ENCODE measurements at regions not wholly inside any gene's neighbourhood (a gene's known extent, or its start where the extent isn't known, plus 50 kb on each side); places are given as distances from the start of the nearest gene placed in this dataset.

- Histone ChIP-seq H3K18ac (ENCODE audit: low read depth, low read length) (no peak overlapping the region), H4K5ac (ENCODE audit: low read depth, low read length) (no peak overlapping the region), H3K4me1 (ENCODE audit: control insufficient read depth, insufficient read depth, low read length) (no peaks in the 10 kb centered on the region), H3K23ac (ENCODE audit: low read depth, low read length) (no peak overlapping the region), H3K36me3 (ENCODE audit: control insufficient read depth, insufficient read depth, low read length) (no peaks in the 10 kb centered on the region), H2BK120ac (ENCODE audit: low read depth, low read length) (no peak overlapping the region), H2BK15ac (ENCODE audit: low read depth, low read length) (no peak overlapping the region), H3K4me3 (ENCODE audit: insufficient read depth, low read depth, low read length) (no peak overlapping the region), H3K14ac (replicated peaks; ENCODE audit: low read depth, low read length) (no peak overlapping the region), H2AK9ac (replicated peaks; ENCODE audit: low read depth, low read length, poor library complexity) (no peak overlapping the region), H4K8ac (ENCODE audit: low read depth in 2 of 2, low read length in 2 of 2) (no peak overlapping the region), H3K79me1 (ENCODE audit: low read depth in 1 of 2, low read length in 2 of 2) (no peaks in the 10 kb centered on the region), H2BK5ac (ENCODE audit: low read depth, low read length, poor library complexity, severe bottlenecking) (no peak overlapping the region), H2BK20ac (ENCODE audit: low read depth, low read length) (no peak overlapping the region), H3K9ac (ENCODE audit: low read depth, low read length) (no peak overlapping the region), H3K27me3 (ENCODE audit: control insufficient read depth, insufficient read depth, low read length) (no peaks in the 10 kb centered on the region), H3K9me3 (ENCODE audit: control insufficient read depth, insufficient read depth, low read length) (no peaks in the 10 kb centered on the region), H2AFZ (replicated peaks; ENCODE audit: low read length, poor library complexity) (no peak overlapping the region), H3K27ac (ENCODE audit: insufficient read depth, low read length) (no peak overlapping the region), H4K91ac (ENCODE audit: insufficient read depth, low read depth, low read length) (no peak overlapping the region), H3K9me1 (ENCODE audit: insufficient read depth, low read length) (no peaks in the 10 kb centered on the region), H3K4ac (ENCODE audit: low read depth, low read length) (no peak overlapping the region), H2AK5ac (ENCODE audit: low read depth, low read length) (no peak overlapping the region), H3K4me2 (ENCODE audit: low read depth, low read length) (no peak overlapping the region), H4K20me1 (ENCODE audit: insufficient read depth, low read length) (no peaks in the 10 kb centered on the region), H3K56ac (ENCODE audit: extremely low read depth, insufficient read depth, low read length) (no peak overlapping the region)
- DNase-seq (no peak), ATAC-seq (ENCODE audit: low read depth) (no peak)
- ChIA-PET CTCF (no interaction called here), POLR2A (ENCODE audit: unreplicated experiment) (no interaction called here)
- no CpG with 5 or more reads among the region's 1 CpG for WGBS, 2 experiments (ENCODE audit: extremely low coverage in 2 of 2, insufficient read length in 1 of 2)
- dilution Hi-C loops (cut with HindIII; ENCODE audit: low sequenced_read_pairs, unreplicated experiment) (no loop called here), intact Hi-C loops (cut with micrococcal nuclease) (no loop called here), in situ Hi-C loops (cut with MboI; ENCODE audit: low sequenced_read_pairs) (no loop called here)
- TF ChIP-seq MXI1 (IDR thresholded peaks at IDR 0.05; ENCODE audit: borderline replicate concordance, low read depth, low read length), result no peak
- TF ChIP-seq RAD21 (IDR thresholded peaks at IDR 0.05; ENCODE audit: low read length), result no peak
- TF ChIP-seq CHD1 (IDR thresholded peaks at IDR 0.05; ENCODE audit: low read depth, low read length), result no peak
- no peak for TF ChIP-seq POLR2A (IDR thresholded peaks at IDR 0.05; ENCODE audit: low read depth, low read length)
- no peak for TF ChIP-seq USF2 (IDR thresholded peaks at IDR 0.05; ENCODE audit: low read depth, low read length)
- TF ChIP-seq CTCF (conservative IDR thresholded peaks at IDR 0.05; ENCODE audit: low read depth, low read length), result no peak
- TF ChIP-seq ELK1 (IDR thresholded peaks at IDR 0.05; ENCODE audit: borderline replicate concordance, low read depth, low read length), result no peak
- TF ChIP-seq CEBPB (IDR thresholded peaks at IDR 0.05; ENCODE audit: low read depth, low read length), result no peak
- TF ChIP-seq MAFK (IDR thresholded peaks at IDR 0.05; ENCODE audit: low read depth, low read length), result no peak
- TF ChIP-seq FOS (IDR thresholded peaks at IDR 0.05; ENCODE audit: low read depth, low read length), result no peak
- no peak for TF ChIP-seq NFE2L2 (IDR thresholded peaks at IDR 0.05; ENCODE audit: low read depth, low read length)
- TF ChIP-seq RCOR1 (IDR thresholded peaks at IDR 0.05; ENCODE audit: insufficient replicate concordance, low read length), result no peak
- no peak for TF ChIP-seq SMC3 (IDR thresholded peaks at IDR 0.05; ENCODE audit: low read depth, low read length)
- TF ChIP-seq MAZ (IDR thresholded peaks at IDR 0.05; ENCODE audit: borderline replicate concordance, low read depth, low read length), result no peak
- TF ChIP-seq BHLHE40 (IDR thresholded peaks at IDR 0.05; ENCODE audit: low read depth, low read length), result no peak
- no peak for TF ChIP-seq RFX5 (IDR thresholded peaks at IDR 0.05; ENCODE audit: low read depth, low read length)
- BruUV-seq (replicated peaks), result no TSS peak
These were observed 508.5 kb downstream of the ETNK1 start for GRCh38 chr12:23133471-23133870.
